Brain microvascular endothelial cell (primary cell): ENCODE measurements at regions not wholly inside any gene's neighbourhood (a gene's known extent, or its start where the extent isn't known, plus 50 kb on each side); places are given as distances from the start of the nearest gene placed in this dataset.

Source experiments
- DNase-seq: peaks from one replicate; pipeline ENCODE4 v3.0.0-alpha.2; 2020
- H3K27ac ChIP-seq: fragments of 250-450 bp; sonication (Bioruptor Pico); 2 replicates; pipeline ENCODE4 v1.5.1; 2020; ENCODE audit warnings: mild to moderate bottlenecking, moderate library complexity
- H3K27me3 ChIP-seq: fragments of 250-450 bp; sonication (Bioruptor Pico); replicated peaks from 2 replicates; pipeline ENCODE4 v1.5.1; 2020; ENCODE audit warnings: mild to moderate bottlenecking
- H3K36me3 ChIP-seq: fragments of 250-450 bp; sonication (Bioruptor Pico); replicated peaks from 2 replicates; pipeline ENCODE4 v1.5.1; 2020; ENCODE audit warnings: mild to moderate bottlenecking
- H3K4me3 ChIP-seq: 2 replicates; pipeline ENCODE4 v1.5.1; 2011; ENCODE audit warnings: low read depth, mild to moderate bottlenecking, control low read depth, low read length, moderate library complexity
- in situ Hi-C: cut with HindIII; loops from 2 replicates; pipeline ENCODE4 v1.10.0; 2017; ENCODE audit warnings: low sequenced_read_pairs, low pct_ligation_motif_present
- TF ChIP-seq, protein P1 (sequence below): IDR thresholded peaks from 2 replicates; pipeline ENCODE4 v1.5.1; 2011; ENCODE audit warnings: low read depth, mild to moderate bottlenecking, moderate library complexity, low read length, control low read depth, inconsistent platforms; ENCODE audit errors: missing control alignments

- in situ Hi-C loops = no loop called here
- no peak for DNase-seq
- no peaks in the 10 kb centered on the region for H3K36me3 ChIP-seq
- no peak overlapping the region for H3K27ac ChIP-seq
- H3K4me3 ChIP-seq = no peak overlapping the region
- TF ChIP-seq, protein P1, sequence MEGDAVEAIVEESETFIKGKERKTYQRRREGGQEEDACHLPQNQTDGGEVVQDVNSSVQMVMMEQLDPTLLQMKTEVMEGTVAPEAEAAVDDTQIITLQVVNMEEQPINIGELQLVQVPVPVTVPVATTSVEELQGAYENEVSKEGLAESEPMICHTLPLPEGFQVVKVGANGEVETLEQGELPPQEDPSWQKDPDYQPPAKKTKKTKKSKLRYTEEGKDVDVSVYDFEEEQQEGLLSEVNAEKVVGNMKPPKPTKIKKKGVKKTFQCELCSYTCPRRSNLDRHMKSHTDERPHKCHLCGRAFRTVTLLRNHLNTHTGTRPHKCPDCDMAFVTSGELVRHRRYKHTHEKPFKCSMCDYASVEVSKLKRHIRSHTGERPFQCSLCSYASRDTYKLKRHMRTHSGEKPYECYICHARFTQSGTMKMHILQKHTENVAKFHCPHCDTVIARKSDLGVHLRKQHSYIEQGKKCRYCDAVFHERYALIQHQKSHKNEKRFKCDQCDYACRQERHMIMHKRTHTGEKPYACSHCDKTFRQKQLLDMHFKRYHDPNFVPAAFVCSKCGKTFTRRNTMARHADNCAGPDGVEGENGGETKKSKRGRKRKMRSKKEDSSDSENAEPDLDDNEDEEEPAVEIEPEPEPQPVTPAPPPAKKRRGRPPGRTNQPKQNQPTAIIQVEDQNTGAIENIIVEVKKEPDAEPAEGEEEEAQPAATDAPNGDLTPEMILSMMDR = no peak
- no peaks in the 10 kb centered on the region for H3K27me3 ChIP-seq
Observed at GRCh38 chr10:118214776-118215175, 127.3 kb downstream of the FAM204A start.

- TF ChIP-seq, protein P1 = no peak
- H3K4me3 ChIP-seq = no peak overlapping the region
- in situ Hi-C loops = no loop called here
- no peak for DNase-seq
- no peak overlapping the region for H3K27ac ChIP-seq
- H3K36me3 ChIP-seq = no peaks in the 10 kb centered on the region
- no peaks in the 10 kb centered on the region for H3K27me3 ChIP-seq
Observed at GRCh38 chr10:118213436-118213835, 128.7 kb downstream of the FAM204A start.

DNA sequence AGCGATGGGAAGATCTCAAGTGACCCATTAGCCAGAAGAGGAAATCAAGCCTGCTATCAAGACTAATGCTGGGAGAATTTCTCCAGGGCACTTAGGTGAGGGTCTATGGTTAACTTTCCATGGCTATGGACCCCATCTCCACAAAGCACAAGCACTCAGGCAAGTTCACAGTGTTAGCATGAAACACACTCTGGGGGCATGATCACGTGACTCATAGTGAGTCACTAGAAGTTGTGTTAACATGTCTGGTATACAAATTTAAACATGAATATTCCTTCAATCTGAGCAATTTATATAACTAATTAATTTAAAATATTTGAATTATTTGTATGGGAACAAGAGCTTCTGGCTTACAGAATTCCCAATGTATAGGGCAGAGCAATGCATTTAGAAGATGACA is 131.8 kb downstream of the FAM204A start:
- no peaks in the 10 kb centered on the region for H3K36me3 ChIP-seq
- H3K4me3 ChIP-seq = no peak overlapping the region
- no peak overlapping the region for H3K27ac ChIP-seq
- in situ Hi-C loops = no loop called here
- TF ChIP-seq, protein P1 = no peak
- no peak for DNase-seq
- no peaks in the 10 kb centered on the region for H3K27me3 ChIP-seq

- TF ChIP-seq, protein P1 = no peak
- Histone ChIP-seq H3K27ac (no peak overlapping the region), H3K36me3 (no peaks in the 10 kb centered on the region), H3K27me3 (no peaks in the 10 kb centered on the region), H3K4me3 (no peak overlapping the region)
- DNase-seq = no peak
- in situ Hi-C loops = no loop called here
Observed at GRCh38 chr10:118209215-118209614, 132.9 kb downstream of the FAM204A start.

DNA sequence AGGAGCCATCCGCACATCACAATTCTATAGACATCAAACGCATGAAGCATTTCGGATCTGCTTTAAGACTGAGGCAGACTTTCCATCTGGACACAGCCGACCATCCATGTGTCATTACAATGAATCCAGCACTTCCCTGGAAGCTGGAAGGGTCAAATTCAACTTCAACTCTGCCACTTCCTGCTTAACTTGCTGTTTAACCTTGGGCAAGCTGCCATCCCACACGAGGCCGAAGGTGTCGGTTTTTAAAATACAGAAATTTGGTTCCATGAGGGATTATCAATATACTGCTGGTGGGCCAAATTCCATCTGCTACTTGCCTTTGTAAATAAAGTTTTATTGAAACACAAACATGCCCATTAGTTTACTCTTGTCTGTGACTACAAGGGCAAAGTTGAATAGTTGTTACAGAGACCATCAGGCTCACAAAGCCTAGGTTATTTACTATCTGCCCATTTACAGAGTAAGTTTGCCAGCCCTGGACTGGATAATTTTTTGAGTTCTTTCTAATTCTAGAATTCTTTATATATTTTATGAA is 134.6 kb downstream of the FAM204A start:
- no peak overlapping the region for H3K27ac ChIP-seq
- H3K4me3 ChIP-seq = no peak overlapping the region
- in situ Hi-C loops = no loop called here
- no peaks in the 10 kb centered on the region for H3K36me3 ChIP-seq
- TF ChIP-seq, protein P1 = no peak
- no peak for DNase-seq
- no peaks in the 10 kb centered on the region for H3K27me3 ChIP-seq

DNA sequence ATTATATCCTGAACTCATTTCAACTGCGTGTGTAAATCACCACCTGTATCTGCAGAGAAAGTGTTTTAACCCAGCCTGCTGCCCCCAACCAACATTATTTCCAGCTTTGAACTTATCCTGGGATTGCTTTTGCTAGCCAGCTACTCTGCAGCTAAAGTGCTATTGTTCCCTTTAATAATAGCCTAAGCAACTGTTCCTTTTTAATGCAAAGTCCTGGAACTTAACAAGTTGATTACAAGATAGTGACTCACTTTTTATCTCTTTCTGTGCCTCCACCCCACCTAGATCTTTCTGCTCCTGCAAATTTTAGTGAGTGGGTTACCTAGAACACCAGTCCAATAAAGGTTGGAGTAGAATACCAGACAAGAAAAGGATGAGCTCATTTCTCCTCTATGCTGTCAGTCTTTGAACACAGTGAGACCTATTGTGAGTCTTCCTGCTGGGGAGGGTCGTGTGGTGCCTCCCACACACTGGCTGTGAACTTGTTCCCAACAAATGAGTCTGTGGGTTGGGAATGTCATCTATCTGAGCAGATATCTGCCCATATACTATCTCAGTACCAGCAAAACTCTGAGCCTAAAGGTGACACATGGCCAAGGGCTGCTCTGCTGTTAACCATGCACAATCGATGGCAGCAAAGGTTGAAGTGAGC is 137.7 kb downstream of the FAM204A start:
- H3K36me3 ChIP-seq = no peaks in the 10 kb centered on the region
- H3K27ac ChIP-seq = no peak overlapping the region
- DNase-seq = no peak
- TF ChIP-seq, protein P1 = no peak
- no peaks in the 10 kb centered on the region for H3K27me3 ChIP-seq
- no peak overlapping the region for H3K4me3 ChIP-seq
- in situ Hi-C loops = no loop called here
